ENCODE measurements at regions not wholly inside any gene's neighbourhood (a gene's known extent, or its start where the extent isn't known, plus 50 kb on each side); places are given as distances from the start of the nearest gene placed in this dataset.

GRCh38 chr3:5653426-5654143 is 466.1 kb downstream of the EDEM1 start:
- TF ChIP-seq, protein P1, sequence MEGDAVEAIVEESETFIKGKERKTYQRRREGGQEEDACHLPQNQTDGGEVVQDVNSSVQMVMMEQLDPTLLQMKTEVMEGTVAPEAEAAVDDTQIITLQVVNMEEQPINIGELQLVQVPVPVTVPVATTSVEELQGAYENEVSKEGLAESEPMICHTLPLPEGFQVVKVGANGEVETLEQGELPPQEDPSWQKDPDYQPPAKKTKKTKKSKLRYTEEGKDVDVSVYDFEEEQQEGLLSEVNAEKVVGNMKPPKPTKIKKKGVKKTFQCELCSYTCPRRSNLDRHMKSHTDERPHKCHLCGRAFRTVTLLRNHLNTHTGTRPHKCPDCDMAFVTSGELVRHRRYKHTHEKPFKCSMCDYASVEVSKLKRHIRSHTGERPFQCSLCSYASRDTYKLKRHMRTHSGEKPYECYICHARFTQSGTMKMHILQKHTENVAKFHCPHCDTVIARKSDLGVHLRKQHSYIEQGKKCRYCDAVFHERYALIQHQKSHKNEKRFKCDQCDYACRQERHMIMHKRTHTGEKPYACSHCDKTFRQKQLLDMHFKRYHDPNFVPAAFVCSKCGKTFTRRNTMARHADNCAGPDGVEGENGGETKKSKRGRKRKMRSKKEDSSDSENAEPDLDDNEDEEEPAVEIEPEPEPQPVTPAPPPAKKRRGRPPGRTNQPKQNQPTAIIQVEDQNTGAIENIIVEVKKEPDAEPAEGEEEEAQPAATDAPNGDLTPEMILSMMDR (IDR thresholded peaks at IDR 0.05; ENCODE audit: low read length), result no peak
- TF ChIP-seq EZH2 (optimal IDR thresholded peaks at IDR 0.05; ENCODE audit: low read depth, low read length) (no peak), EZH2phosphoT487 (IDR thresholded peaks at IDR 0.05; ENCODE audit: low read length) (no peak)
